Mucosa of descending colon (tissue), 3 donors: ENCODE measurements at regions not wholly inside any gene's neighbourhood (a gene's known extent, or its start where the extent isn't known, plus 50 kb on each side); places are given as distances from the start of the nearest gene placed in this dataset.

Experiments used
- ATAC-seq: fragments of 200-7000 bp; cut with Tn5 transposase; one replicate; pipeline ENCODE4 v1.9.1; 2020; ENCODE audit warnings: mild to moderate bottlenecking, moderate library complexity
- DNase-seq, 3 donors: peaks; one replicate each; pipeline ENCODE4 v3.0.0-alpha.2; 2020
- H3K36me3 ChIP-seq: fragments of 200-600 bp; one replicate; pipeline ENCODE4 v1.8.0; 2021; ENCODE audit warnings: low read depth, mild to moderate bottlenecking
- H3K4me1 ChIP-seq: fragments of 200-600 bp; one replicate; pipeline ENCODE4 v1.8.0; 2021; ENCODE audit warnings: low read depth, mild to moderate bottlenecking
- H3K4me3 ChIP-seq: fragments of 200-600 bp; one replicate; pipeline ENCODE4 v1.8.0; 2021; ENCODE audit warnings: mild to moderate bottlenecking
- H3K9me3 ChIP-seq: fragments of 200-600 bp; one replicate; pipeline ENCODE4 v1.8.0; 2021; ENCODE audit warnings: mild to moderate bottlenecking
- CTCF ChIP-seq: fragments of 200-600 bp; IDR thresholded peaks from one replicate; pipeline ENCODE4 v1.8.0; 2022; ENCODE audit warnings: antibody characterized with exemption, mild to moderate bottlenecking
- intact Hi-C, 2 donors: fragments of 100-400 bp; cut with DNase I in 1 of 2; cut with micrococcal nuclease in 1 of 2; formaldehyde crosslinking; loops; one replicate each; pipeline versions ENCODE4 v1.11.0 to v1.11.1; 2022; cut with DNase I, micrococcal nuclease
- donor health status: DM: no; HTN: no; CAD: no; lungs with moderate emphysema.
- donor health status: DM: no; HTN: no; CAD: no.
- donor health status: DM: no; HTN: yes; CAD: no.

- Histone ChIP-seq H3K9me3 (no peaks in the 10 kb centered on the region), H3K4me3 (no peak overlapping the region), H3K36me3 (no peaks in the 10 kb centered on the region), H3K4me1 (no peaks in the 10 kb centered on the region)
- ATAC-seq (no peak), DNase-seq (no peak)
- intact Hi-C loops: no loop called here
- TF ChIP-seq CTCF: no peak
Observed at GRCh38 chr4:180565856-180566431, 1677.3 kb upstream of the TENM3 start.

DNA sequence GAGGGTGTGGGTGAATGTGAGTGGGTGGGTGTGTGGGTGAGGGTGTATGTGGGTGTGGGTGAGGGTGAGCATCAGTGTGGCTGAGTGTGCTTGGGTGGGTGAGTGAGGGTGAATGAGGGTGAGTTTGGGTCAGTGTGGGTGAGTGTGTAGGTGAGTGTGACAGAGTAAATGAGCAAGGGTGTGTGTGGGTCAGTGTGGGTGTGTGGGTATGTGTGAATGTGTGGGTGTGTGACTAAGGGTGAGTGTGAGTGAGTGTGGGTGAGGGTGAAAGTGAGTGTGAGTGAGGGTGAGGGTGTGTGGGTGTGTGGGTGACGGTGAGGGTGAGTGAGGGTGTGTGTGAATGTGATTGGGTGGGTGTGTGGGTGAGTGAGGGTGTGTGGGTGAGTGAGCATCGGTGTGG, 1676.7 kb upstream of the TENM3 start:
- no peaks in the 10 kb centered on the region for H3K4me1 ChIP-seq
- DNase-seq: no peak
- ATAC-seq: no peak
- H3K9me3 ChIP-seq: no peaks in the 10 kb centered on the region
- intact Hi-C loops: no loop called here
- no peak overlapping the region for H3K4me3 ChIP-seq
- no peak for TF ChIP-seq CTCF
- H3K36me3 ChIP-seq: no peaks in the 10 kb centered on the region

- DNase-seq: no peak
- ATAC-seq: no peak
- H3K4me1 ChIP-seq: no peaks in the 10 kb centered on the region
- no peaks in the 10 kb centered on the region for H3K36me3 ChIP-seq
- H3K4me3 ChIP-seq: no peak overlapping the region
- no peak for TF ChIP-seq CTCF
- intact Hi-C loops: no loop called here
- no peaks in the 10 kb centered on the region for H3K9me3 ChIP-seq
Observed at GRCh38 chr4:180567080-180567479, 1676.1 kb upstream of the TENM3 start.

DNA sequence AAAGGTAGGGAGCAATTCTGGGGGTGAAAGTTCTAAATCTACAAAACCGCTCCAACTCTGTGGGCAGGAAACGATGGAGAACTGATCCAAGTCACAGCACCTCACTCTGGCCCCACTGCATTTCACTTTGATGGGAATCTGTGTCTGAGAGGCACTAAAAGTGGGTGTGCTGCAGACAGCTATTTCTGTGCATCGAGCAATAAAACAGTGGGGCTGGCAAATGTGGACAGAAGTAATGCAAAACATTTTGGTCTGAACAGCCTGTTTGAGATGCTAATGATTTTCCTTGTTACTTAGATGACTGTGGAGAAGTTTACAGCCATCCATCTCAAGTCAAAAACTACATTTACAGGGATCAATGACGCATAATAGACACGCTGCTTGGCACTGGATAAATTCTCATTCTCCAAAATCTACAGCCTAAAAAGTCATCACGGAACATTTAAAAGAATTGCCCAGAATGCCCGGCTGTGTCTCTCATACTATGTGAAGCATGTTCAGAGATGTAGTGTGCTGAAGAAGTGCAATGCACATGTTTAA, 1671.6 kb upstream of the TENM3 start:
- intact Hi-C loops: no loop called here
- DNase-seq: no peak
- TF ChIP-seq CTCF: no peak
- Histone ChIP-seq H3K9me3 (no peaks in the 10 kb centered on the region), H3K36me3 (no peaks in the 10 kb centered on the region), H3K4me3 (no peak overlapping the region), H3K4me1 (no peaks in the 10 kb centered on the region)
- no peak for ATAC-seq

DNA sequence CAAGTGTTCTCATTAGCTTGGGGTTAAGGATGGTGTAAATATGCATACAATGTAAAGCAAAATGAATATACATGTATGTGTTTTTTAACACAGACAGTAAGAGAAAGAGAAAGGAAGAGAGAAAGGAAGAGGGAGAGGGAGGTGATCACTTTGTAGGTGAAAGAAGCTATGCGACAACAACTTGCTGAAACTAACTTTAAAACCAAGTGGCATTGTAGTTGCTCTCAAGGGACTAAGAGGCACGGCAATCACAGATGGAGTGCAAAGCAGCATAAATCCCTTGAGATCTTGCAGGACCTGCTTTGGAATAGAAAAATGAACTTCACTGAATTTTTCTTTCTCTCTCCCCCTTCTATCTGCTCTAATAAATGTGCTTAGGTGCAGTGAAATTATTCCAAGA, 1665.0 kb upstream of the TENM3 start:
- intact Hi-C loops: no loop called here
- Histone ChIP-seq H3K36me3 (no peaks in the 10 kb centered on the region), H3K9me3 (no peaks in the 10 kb centered on the region), H3K4me1 (no peaks in the 10 kb centered on the region), H3K4me3 (no peak overlapping the region)
- ATAC-seq (no peak), DNase-seq (no peak)
- TF ChIP-seq CTCF: no peak

DNA sequence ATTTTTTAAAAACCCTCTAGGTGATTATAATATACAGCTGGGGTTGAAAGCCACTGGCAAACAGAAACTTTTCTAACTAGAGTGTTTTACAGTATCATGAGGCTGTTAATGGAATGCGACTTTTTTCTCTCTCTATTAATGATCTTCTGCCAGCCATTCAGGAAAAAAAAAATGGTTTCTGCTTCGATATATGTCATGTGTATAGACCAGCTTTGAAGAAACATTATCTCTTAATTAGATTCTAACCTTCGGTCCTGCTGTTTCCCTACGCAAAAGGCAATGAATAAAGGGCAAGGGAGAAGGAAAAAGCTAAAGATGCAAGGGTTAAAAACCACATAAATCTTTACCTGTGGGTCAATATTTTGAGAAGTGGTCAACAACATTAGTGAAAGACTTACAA, 1662.1 kb upstream of the TENM3 start:
- H3K9me3 ChIP-seq: no peaks in the 10 kb centered on the region
- H3K4me3 ChIP-seq: no peak overlapping the region
- no peak for TF ChIP-seq CTCF
- ATAC-seq: no peak
- no peaks in the 10 kb centered on the region for H3K36me3 ChIP-seq
- H3K4me1 ChIP-seq: no peaks in the 10 kb centered on the region
- intact Hi-C loops: no loop called here
- DNase-seq: no peak
